ENCODE measurements at regions not wholly inside any gene's neighbourhood (a gene's known extent, or its start where the extent isn't known, plus 50 kb on each side); places are given as distances from the start of the nearest gene placed in this dataset.

GRCh38 chr14:25988536-25988935, 609.3 kb downstream of the NOVA1 start:
- no peak for DNase-seq (ENCODE audit: low spot score)

- DNase-seq (ENCODE audit: low spot score) = no peak
Observed at GRCh38 chr14:25955772-25956171, 642.1 kb downstream of the NOVA1 start.

GRCh38 chr14:25953532-25954139, 644.2 kb downstream of the NOVA1 start:
- no peak for DNase-seq (ENCODE audit: low spot score)

- DNase-seq (ENCODE audit: low spot score) = no peak
Observed at GRCh38 chr14:25945746-25946145, 652.1 kb downstream of the NOVA1 start.

GRCh38 chr14:25944020-25944419, 653.8 kb downstream of the NOVA1 start:
- no peak for DNase-seq (ENCODE audit: low spot score)

GRCh38 chr14:25943329-25943728, 654.5 kb downstream of the NOVA1 start:
- no peak for DNase-seq (ENCODE audit: low spot score)

GRCh38 chr14:25942090-25942489, 655.7 kb downstream of the NOVA1 start:
- DNase-seq (ENCODE audit: low spot score) = no peak

GRCh38 chr14:25933731-25934130, 664.1 kb downstream of the NOVA1 start:
- DNase-seq (ENCODE audit: low spot score) = no peak

- DNase-seq (ENCODE audit: low spot score) = no peak
Observed at GRCh38 chr14:25929881-25930615, 667.8 kb downstream of the NOVA1 start.

- DNase-seq (ENCODE audit: low spot score) = no peak
Observed at GRCh38 chr14:25911831-25912230, 686.0 kb downstream of the NOVA1 start.

GRCh38 chr14:25909045-25909747, 688.6 kb downstream of the NOVA1 start:
- no peak for DNase-seq (ENCODE audit: low spot score)

GRCh38 chr14:25908277-25909044, 689.4 kb downstream of the NOVA1 start:
- no peak for DNase-seq (ENCODE audit: low spot score)

GRCh38 chr14:25904446-25904845, 693.4 kb downstream of the NOVA1 start:
- no peak for DNase-seq (ENCODE audit: low spot score)

GRCh38 chr14:25899197-25899596, 698.6 kb downstream of the NOVA1 start:
- no peak for DNase-seq (ENCODE audit: low spot score)

- no peak for DNase-seq (ENCODE audit: low spot score)
Observed at GRCh38 chr14:25896777-25897176, 701.1 kb downstream of the NOVA1 start.

GRCh38 chr14:25895740-25896139, 702.1 kb downstream of the NOVA1 start:
- DNase-seq (ENCODE audit: low spot score) = no peak

- no peak for DNase-seq (ENCODE audit: low spot score)
Observed at GRCh38 chr14:25887251-25887878, 710.5 kb downstream of the NOVA1 start.

GRCh38 chr14:25884657-25885056, 713.2 kb downstream of the NOVA1 start:
- no peak for DNase-seq (ENCODE audit: low spot score)

GRCh38 chr14:25882899-25883298, 714.9 kb downstream of the NOVA1 start:
- DNase-seq (ENCODE audit: low spot score) = no peak

GRCh38 chr14:25875475-25875874, 722.4 kb downstream of the NOVA1 start:
- DNase-seq (ENCODE audit: low spot score) = no peak

GRCh38 chr14:25869854-25870253, 728.0 kb downstream of the NOVA1 start:
- no peak for DNase-seq (ENCODE audit: low spot score)

All from ecto neural progenitor cell (in vitro differentiated cells).